HL-60 (cell line): ENCODE measurements at regions not wholly inside any gene's neighbourhood (a gene's known extent, or its start where the extent isn't known, plus 50 kb on each side); places are given as distances from the start of the nearest gene placed in this dataset.

Source experiments
- POLR2AphosphoS5 ChIP-seq: IDR thresholded peaks from 2 replicates; pipeline ENCODE4 v1.6.1; 2012; ENCODE audit warnings: low read depth
- TF ChIP-seq, protein P1 (sequence below): IDR thresholded peaks from one replicate; pipeline ENCODE4 v1.5.1; 2011; ENCODE audit warnings: low read length, control low read depth, inconsistent platforms; ENCODE audit not compliant: insufficient read depth
- TF ChIP-seq, protein P2 (sequence below): IDR thresholded peaks from 2 replicates; pipeline ENCODE4 v1.6.1; 2012; ENCODE audit warnings: low read depth; ENCODE audit not compliant: insufficient replicate concordance

DNA sequence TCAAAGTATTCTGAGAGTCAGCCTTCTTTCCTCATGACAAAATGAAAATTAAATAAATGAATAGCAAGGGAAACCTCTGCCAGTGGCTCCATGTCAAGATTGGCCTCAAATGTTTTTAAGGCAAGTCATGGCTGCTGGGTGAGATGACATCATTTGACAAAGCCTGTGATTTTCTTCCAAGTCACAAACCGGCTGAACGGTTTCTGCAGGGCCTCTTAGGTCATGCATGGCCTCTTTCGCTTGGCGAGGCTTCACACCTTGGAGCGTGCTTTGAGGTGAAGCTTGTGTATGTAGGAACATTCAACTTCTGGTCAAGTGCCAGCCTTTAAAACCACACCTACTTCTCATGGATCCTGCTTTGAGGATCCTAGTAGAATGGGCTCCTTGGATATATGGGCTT, 161.0 kb upstream of the ZNF618 start:
- TF ChIP-seq, protein P1, sequence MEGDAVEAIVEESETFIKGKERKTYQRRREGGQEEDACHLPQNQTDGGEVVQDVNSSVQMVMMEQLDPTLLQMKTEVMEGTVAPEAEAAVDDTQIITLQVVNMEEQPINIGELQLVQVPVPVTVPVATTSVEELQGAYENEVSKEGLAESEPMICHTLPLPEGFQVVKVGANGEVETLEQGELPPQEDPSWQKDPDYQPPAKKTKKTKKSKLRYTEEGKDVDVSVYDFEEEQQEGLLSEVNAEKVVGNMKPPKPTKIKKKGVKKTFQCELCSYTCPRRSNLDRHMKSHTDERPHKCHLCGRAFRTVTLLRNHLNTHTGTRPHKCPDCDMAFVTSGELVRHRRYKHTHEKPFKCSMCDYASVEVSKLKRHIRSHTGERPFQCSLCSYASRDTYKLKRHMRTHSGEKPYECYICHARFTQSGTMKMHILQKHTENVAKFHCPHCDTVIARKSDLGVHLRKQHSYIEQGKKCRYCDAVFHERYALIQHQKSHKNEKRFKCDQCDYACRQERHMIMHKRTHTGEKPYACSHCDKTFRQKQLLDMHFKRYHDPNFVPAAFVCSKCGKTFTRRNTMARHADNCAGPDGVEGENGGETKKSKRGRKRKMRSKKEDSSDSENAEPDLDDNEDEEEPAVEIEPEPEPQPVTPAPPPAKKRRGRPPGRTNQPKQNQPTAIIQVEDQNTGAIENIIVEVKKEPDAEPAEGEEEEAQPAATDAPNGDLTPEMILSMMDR = no peak
- TF ChIP-seq POLR2AphosphoS5 = no peak
- TF ChIP-seq, protein P2, sequence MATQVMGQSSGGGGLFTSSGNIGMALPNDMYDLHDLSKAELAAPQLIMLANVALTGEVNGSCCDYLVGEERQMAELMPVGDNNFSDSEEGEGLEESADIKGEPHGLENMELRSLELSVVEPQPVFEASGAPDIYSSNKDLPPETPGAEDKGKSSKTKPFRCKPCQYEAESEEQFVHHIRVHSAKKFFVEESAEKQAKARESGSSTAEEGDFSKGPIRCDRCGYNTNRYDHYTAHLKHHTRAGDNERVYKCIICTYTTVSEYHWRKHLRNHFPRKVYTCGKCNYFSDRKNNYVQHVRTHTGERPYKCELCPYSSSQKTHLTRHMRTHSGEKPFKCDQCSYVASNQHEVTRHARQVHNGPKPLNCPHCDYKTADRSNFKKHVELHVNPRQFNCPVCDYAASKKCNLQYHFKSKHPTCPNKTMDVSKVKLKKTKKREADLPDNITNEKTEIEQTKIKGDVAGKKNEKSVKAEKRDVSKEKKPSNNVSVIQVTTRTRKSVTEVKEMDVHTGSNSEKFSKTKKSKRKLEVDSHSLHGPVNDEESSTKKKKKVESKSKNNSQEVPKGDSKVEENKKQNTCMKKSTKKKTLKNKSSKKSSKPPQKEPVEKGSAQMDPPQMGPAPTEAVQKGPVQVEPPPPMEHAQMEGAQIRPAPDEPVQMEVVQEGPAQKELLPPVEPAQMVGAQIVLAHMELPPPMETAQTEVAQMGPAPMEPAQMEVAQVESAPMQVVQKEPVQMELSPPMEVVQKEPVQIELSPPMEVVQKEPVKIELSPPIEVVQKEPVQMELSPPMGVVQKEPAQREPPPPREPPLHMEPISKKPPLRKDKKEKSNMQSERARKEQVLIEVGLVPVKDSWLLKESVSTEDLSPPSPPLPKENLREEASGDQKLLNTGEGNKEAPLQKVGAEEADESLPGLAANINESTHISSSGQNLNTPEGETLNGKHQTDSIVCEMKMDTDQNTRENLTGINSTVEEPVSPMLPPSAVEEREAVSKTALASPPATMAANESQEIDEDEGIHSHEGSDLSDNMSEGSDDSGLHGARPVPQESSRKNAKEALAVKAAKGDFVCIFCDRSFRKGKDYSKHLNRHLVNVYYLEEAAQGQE = no peak
